ENCODE measurements at regions not wholly inside any gene's neighbourhood (a gene's known extent, or its start where the extent isn't known, plus 50 kb on each side); places are given as distances from the start of the nearest gene placed in this dataset.

- TF ChIP-seq POLR2A (IDR thresholded peaks at IDR 0.05) (no peak), CTCF (IDR thresholded peaks at IDR 0.05) (no peak)
Observed at GRCh38 chr5:148950471-148950863, 112.4 kb downstream of the SH3TC2 start.
